HG02884 (cell line): ENCODE measurements at regions not wholly inside any gene's neighbourhood (a gene's known extent, or its start where the extent isn't known, plus 50 kb on each side); places are given as distances from the start of the nearest gene placed in this dataset.
"Not testable (repeated sequence)": the region's sequence is repeated elsewhere in the genome, so short reads cannot be mapped to it uniquely, and the experiment has no call there.

Source experiments
- ATAC-seq: cut with Tn5 transposase; IDR thresholded peaks from one replicate; pipeline ENCODE4 v1.9.1; 2021; ENCODE audit warnings: mild to moderate bottlenecking, moderate library complexity; ENCODE audit not compliant: unreplicated experiment

DNA sequence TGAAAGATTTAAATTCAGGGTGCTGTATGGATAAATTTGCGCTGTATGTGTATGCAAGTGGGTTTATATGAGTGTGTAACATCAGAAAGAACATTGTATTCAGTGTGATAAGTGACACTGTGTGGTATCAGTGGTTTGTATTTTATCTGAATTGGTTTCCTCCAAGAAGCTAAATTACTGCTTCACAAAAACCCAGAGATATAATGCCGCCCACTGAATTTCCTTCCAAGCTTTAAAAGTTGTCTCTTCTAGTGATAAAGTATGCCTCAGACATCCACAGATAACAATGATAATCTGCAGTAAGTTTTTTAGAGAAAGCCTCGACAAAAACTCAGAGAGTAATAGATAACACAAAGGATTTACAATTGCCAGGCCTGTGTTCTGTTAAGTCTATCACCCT, 710.6 kb upstream of the HS3ST1 start:
- ATAC-seq = no peak

DNA sequence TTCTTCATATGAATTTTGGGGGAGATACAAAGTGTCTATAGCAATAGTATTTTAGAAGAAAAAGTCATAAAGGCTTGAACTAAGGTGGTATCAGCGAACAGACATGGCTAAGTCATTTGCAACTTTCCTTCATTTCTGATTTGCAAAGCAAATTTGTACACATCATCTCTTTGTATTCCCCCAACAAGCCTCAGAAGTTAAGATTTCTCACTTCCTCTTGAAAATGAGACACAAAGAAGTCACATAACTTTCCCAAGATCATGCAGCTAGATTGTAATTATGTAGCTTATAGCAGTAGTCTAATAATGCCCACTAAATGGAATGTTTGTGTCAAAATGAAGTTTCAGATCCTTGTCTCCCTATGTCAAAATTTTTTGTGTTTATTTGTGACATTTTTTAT, 709.8 kb upstream of the HS3ST1 start:
- no peak for ATAC-seq

DNA sequence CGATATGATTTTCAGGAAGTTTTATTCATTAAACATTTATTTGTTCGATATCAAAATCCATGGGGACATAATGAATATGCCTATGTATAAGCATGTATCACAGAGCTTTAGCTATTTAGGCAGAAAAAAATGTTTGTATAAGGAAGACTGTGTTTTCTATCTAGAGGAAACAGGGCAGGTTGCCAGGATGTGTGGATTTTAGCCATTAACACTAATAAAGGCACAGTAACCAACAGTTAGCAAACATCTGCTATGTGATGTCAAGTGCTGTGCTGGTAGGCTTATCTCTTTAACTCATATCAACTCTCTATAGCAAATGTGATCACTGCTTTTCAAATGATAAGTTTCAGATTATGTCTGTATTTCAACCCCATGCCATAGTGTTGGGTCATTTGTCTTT, 708.9 kb upstream of the HS3ST1 start:
- ATAC-seq = no peak

DNA sequence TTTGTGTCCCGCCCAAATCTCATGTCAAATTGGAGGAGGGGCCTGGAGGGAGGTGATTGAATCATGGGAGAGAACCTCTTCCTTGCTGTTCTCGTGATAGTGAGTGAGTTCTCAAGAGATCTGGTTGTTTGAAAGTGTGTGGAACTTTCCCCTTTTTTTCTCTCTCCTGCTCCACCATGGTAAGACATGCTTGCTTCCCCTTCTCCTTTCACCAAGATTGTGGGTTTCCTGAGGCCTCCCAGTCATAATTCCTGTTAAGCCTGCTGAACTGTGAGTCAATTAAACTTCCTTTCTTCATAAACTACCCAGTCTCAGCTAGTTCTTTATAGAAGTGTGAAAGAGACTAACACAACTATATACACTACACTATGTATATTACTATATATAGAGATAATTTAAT, 697.8 kb upstream of the HS3ST1 start:
- ATAC-seq = no peak

DNA sequence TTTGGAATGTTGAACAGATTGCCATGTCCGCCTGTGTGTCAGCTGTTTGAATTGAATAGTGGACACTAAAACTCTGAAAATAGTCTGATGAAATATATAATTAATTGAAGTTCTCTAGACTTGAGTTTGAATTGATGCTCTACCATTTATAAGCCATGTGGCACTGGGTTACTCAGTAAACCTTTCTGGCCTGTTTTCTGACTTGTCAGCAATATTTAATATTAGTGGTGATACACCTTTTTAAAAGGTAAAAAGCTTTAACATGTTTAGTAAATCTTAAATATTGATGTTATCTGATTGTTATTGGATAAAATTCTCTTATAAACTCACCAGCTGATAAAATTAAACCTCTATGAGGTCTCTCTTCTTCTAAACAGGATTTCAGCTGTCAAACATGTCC, 695.4 kb upstream of the HS3ST1 start:
- no peak for ATAC-seq

DNA sequence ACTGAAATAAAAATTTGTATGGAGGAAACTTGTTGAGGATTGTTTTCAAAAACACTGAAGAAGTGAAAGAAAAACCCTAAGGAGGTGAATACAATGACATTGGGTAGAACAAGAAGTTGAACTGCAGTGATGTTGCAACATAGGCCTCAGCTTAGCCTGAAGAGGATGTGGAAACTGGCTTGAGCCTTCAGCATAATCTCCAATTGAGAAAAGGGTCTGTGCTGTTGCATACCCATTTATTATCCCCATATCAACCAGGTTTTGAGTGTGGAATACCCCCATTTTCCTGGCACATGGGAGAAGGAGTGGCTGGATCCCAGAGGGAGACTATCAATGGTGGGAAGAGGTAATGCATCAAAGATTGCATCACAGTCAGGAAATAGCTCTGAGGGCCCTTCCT, 695.0 kb upstream of the HS3ST1 start:
- ATAC-seq = no peak

DNA sequence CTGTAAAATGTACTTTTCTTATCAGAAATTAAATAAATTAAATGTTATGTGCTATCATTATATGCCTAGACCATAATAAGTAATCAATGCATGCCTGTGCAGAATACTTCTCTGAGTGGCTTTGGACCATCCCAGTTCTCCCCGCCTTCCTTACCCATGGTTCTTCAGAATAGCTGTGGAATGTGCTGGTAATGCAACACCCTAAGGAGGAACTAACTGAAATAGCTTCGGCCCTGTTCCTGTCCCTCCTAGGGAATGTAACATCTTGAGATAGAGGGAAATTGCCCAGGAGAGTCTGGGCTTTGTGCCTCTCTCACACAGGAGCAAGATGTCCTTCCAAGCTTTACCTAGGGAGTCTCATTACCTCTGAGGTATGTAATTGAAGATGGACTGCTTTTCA, 693.6 kb upstream of the HS3ST1 start:
- no peak for ATAC-seq

DNA sequence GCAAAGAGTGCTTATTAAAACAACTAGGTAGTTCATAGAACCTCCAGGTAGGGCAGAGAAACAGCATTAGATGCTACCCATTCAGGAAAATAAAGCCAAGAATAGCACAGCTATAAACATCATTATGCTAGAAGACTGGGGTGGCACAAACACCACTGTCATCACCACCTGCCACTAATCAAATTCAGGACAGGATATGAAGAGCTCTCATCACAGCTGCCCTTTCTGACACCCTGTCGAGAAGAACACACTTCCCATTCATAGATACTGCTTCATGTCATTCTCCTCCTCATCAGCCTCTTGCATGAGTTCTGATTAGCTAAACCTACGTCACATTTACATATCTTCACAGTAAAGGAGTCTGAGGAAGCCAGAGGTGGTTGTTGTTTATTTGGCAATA, 692.3 kb upstream of the HS3ST1 start:
- no peak for ATAC-seq

DNA sequence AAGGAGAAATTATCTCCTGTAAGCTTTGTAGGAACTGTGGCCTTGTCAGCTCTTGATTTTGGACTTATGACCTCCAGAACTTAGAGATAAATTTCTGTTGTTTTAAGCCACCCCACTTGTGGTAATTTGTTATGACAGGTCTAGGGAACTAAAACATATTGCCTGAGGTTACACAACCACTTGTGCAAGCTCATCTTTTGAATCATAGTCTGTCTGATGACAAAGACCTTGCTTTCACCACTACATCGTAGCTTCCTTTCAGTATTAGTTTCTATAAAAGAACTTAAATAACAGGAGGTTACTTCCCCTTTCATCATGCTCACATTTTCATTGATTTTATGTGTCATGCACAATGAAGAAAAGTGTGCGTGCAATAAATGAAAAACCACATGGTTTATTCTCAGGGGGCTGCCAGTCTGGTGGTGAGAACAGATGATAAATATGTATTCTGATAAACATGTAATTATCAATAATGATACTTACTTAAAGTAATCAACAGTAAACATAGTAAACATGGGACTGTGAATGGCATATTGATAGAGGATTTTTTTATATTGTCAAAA, 690.0 kb upstream of the HS3ST1 start:
- ATAC-seq = no peak

DNA sequence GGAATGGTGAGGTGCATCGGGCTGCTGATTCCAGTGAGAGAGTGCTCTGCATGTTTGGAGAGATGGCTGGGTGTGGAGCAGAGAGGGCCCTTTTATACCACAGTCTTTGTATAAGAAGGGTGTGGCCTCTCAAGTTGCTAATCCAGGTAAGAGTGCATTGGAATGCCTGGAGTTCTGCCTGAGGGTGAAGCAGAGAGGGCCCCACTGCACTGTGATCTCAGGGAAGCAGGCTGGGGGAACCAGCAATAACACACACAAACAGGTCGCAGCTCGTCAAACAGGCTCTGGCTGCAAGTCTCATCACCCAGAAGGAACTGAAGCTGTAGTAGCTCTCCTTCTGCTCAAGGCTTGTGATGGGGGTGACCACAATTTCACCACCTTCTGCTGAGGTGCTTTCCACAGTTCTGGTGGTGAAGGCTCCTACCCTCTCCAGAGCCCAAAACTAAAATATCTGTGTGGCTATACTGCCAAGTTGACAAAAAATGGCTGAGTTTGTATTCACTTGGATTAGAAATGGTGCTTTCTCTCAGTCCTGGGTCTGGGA, 687.4 kb upstream of the HS3ST1 start:
- no peak for ATAC-seq

DNA sequence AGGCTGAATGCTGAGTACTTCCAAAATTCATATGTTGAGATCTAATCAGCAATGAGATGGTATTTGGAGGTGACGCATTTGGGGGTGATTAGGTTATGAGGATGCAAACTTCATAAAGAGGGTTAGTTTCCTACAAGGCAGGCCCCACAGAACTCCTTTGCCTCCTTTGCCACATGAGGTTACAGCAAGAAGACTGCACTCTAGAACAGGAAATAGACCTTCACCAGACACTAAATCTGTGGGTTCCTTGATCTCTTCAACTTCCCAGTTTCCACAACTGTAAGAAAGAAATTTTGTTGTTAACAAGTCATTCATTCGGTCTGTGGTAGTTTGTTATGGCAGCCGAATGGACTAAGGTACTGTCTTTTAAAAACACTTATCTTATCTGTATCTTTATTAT, 681.9 kb upstream of the HS3ST1 start:
- ATAC-seq = no peak

DNA sequence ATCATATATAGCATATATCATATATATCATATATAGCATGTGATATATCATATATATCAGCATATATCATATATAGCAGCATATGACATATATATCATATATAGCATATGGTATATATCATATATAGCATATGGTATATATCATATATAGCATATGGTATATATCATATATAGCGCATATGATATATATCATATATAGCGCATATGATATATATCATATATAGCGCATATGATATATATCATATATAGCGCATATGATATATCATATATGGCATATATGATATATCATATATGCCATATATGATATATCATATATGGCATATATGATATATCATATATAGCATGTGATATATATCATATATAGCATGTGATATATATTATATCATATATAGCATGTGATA, 680.4 kb upstream of the HS3ST1 start:
- ATAC-seq = not testable (repeated sequence)

DNA sequence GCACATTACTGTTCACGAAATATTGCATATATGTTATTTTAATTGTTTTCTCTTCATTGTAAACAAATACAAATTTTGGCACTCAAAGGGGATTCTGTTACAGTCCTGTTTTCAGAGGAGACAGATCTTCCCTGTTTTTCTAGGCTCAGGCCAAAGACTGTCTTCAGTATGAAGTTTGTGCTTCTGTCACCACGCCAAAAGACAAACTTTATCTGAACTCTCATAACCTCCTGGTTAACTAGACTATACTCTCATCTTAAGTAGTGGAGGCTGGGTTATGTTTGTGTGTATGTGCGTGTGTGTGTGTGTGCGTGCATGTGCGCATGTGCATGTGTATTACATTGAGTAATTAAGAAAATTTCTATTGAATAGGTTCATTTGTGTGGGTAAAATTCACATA, 676.8 kb upstream of the HS3ST1 start:
- ATAC-seq = no peak

DNA sequence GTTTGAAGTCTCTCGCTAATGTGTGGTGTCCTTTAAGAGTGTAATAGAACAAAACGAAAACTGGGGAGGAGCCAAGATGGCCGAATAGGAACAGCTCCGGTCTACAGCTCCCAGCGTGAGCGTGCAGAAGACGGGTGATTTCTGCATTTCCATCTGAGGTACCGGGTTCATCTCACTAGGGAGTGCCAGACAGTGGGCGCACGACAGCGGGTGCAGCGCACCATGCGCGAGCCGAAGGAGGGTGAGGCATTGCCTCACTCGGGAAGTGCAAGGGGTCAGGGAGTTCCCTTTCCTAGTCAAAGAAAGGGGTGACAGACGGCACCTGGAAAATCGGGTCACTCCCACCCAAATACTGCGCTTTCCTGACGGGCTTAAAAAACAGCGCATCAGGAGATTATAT, 661.2 kb upstream of the HS3ST1 start:
- ATAC-seq = not testable (repeated sequence)

DNA sequence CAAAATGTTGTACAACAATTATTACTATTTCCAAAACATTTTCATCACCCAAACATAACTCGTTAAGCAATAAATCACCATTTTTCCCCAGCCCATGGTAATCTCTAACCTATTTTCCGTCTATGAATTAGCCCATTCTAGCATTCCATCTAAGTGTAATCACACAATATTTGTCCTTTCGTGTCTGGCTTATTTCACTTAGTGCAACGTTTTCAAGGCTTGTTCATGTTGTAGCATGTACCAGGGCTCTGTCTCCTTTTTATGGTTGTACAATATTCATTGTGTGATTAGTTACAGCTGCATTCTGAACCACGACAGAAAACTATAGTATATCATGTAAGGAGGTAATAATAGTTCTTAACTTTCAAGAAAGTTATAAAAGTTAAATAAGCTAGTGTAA, 656.0 kb upstream of the HS3ST1 start:
- no peak for ATAC-seq

DNA sequence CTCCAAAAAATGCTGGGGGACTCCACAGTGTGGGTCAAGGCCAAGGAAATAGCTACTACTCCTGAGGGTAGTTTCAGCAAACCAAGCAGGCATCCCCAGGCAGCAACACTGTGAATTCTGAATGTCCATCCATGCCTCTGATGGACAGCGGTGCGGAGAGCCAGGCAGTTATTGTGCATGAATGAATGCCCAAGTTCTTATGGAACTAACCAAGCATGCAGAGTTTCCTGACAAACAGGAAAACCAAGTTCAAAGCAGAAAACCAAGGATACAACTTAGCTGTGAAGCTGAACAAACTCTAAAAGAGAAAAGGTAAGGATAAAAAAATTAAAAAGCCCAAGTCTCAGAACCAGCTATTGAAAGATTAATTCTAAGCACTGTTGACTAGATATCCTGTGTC, 642.6 kb upstream of the HS3ST1 start:
- ATAC-seq = no peak

DNA sequence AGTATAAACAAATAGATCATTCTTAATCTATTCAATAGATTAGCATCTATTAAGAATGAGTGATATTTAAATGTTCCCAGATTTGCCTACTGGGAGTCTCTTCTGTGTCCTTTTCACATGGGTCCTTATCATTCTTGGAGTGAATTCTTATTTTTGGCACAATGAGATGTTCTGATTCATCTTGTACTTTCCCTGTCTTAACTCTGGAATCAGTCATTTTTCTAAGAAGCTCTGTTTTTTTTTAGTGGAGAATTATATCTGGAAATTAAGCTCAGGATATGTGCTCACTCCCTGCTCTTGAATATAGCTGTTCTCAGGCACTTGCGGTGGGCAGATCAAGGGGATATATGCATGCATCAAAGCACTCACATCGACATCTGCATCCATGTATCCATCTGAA, 625.3 kb upstream of the HS3ST1 start:
- ATAC-seq = no peak

DNA sequence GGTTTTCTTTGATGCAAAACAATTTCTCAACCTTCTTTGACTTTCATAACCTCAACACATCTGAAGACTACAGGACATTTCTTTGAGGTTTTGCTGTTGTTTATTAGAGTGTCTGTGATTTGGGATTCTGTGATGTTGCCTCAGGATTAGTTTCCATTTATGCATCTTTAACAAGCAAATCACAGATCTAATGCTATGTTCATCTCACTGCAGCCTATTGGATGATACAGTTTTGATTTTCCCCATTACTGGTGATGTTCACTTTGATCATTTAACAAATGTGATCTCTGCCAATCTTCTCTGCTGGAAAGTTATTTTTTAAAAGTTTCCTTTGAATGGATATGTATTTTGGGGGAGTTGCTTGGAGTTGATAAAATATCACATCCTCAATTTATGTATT, 624.9 kb upstream of the HS3ST1 start:
- ATAC-seq = no peak

DNA sequence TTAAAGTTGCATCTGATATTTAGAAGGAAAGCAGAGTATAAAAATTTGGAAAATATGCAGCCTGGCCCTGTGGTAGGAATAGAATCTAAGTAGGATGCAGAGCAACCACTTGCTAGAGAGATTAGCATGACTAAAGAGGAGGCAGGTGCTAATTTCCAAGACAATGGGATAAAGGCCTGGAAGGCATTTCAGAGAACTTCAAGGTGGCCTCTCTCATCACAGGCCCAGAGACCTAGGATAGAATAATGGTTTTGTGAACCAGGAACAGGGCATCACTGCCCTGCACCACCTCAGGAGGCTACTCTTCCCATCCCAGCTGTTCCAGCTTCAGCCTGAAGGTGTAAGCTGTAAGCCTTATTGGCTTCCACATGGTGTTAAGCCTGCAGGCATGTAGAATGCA, 621.7 kb upstream of the HS3ST1 start:
- no peak for ATAC-seq

DNA sequence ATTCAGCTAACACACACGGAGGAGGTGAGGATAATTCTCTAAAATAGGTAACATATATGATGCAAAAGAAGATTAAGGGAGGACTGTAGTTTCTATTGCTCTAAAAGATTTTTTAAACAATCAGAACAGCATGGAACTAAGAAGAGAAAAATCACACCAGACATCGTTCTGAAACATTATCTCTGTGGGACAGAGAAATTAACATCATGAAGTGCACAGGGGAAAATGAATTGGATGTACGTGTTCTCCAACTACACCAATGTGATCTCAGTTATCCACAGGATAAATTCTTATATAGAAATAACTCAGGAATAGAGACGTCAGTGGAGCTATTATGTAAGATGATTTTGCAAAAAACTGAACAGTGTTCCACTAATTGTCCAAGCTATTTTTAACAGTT, 614.1 kb upstream of the HS3ST1 start:
- ATAC-seq = no peak

DNA sequence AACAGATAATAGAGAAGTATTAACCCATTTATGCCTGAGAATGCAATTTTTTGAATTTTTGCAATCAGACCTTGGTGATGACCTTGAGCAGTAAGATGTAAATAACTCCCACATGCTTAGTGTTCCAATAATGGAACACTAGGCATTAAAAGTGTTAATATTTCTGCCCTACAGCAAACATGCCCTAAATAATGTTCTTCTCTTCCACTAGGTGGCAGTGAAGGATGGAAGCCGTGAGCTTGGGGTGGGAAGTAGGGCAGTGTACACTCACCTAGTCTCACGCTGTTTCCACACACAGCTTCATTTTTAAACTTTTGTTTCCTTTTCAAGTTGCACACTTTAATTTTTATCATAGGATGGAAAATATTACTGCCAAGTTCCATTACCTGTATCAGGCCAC, 613.1 kb upstream of the HS3ST1 start:
- ATAC-seq = no peak

DNA sequence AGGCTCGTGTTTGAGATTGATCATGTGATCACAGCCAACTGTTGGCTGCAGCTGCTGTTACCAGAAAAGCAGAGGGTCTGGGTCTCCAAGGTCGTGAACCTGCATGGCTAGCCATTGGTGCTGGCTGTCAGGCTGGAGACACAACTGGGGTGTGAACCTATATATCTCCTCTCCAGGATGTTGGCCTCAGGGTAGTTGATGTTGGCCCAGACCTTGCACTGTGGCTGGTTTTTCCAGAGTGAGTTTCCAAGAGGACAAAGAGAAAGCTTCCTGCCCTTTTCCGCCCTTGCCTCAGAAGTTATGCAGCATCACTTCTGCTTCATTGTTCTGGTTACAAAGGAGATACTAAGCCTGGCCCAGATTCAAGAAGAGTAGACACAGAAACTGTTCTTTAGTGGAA, 607.8 kb upstream of the HS3ST1 start:
- ATAC-seq = no peak

DNA sequence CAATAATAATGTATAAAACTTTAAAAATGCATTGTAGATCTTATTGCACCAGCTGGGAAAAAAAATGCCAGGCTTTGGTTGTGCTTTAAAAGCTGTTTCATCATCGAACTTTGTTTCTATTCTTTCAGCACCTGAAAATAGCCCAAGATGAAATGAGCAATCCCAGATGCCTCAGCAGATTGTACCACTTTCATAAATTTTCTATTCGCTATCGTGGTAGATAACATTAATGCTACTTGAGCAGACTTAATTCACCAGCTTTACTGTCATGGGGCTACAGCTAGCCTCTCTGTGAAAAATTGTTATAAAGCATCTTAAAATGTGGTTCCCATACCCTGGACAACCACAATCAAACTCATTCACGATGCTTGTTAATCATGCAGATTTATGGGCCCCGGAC, 599.6 kb upstream of the HS3ST1 start:
- no peak for ATAC-seq

DNA sequence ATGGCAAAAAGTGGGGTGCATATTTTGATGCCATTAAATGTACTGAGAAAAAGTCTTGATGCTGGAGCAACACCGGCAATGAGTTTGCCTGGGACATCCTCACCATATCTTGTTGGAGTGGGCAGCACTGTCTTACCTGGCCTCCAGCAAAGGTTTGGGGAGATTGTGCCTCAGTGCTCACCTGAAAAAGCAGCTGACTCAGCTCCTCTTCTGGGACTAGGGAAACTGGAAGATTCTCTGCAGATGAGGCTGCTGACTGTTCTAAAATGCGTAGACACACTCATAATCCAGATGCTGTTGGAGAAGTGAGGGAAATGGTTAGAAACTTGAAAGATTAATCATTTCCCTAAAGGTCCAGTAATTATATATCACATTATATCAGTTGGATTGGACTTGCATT, 593.7 kb upstream of the HS3ST1 start:
- no peak for ATAC-seq
